H9 (cell line): ENCODE measurements at regions not wholly inside any gene's neighbourhood (a gene's known extent, or its start where the extent isn't known, plus 50 kb on each side); places are given as distances from the start of the nearest gene placed in this dataset.
"Not testable (repeated sequence)": the region's sequence is repeated elsewhere in the genome, so short reads cannot be mapped to it uniquely, and the experiment has no call there.

Experiments
- DNase-seq: peaks from one replicate; pipeline ENCODE4 v3.0.0-alpha.2; 2017
- H2AFZ ChIP-seq: one replicate; pipeline ENCODE4 v1.6.1; 2013; ENCODE audit warnings: mild to moderate bottlenecking, low read length, control low read depth, moderate library complexity
- H2AK5ac ChIP-seq: 2 replicates; pipeline ENCODE4 v1.6.1; 2013; ENCODE audit warnings: low read length, control low read depth, mixed read lengths; ENCODE audit not compliant: insufficient read length
- H2BK120ac ChIP-seq: one replicate; pipeline ENCODE4 v1.6.1; 2013; ENCODE audit warnings: low read depth, mild to moderate bottlenecking, low read length, control low read depth, inconsistent platforms; ENCODE audit not compliant: poor library complexity, severe bottlenecking
- H2BK12ac ChIP-seq: 2 replicates; pipeline ENCODE4 v1.6.1; 2013; ENCODE audit warnings: low read length, control low read depth, mixed read lengths, low read depth; ENCODE audit not compliant: insufficient read length
- H2BK15ac ChIP-seq: 2 replicates; pipeline ENCODE4 v1.6.1; 2013; ENCODE audit warnings: low read depth, low read length, control low read depth
- H2BK20ac ChIP-seq: one replicate; pipeline ENCODE4 v1.6.1; 2013; ENCODE audit warnings: low read depth, mild to moderate bottlenecking, low read length, control low read depth, inconsistent platforms; ENCODE audit not compliant: poor library complexity, severe bottlenecking
- H2BK5ac ChIP-seq: 2 replicates; pipeline ENCODE4 v1.6.1; 2013; ENCODE audit warnings: low read length, control low read depth, mixed read lengths; ENCODE audit not compliant: insufficient read length
- H3K14ac ChIP-seq: 2 replicates; pipeline ENCODE4 v1.6.1; 2013; ENCODE audit warnings: low read length, control low read depth; ENCODE audit not compliant: insufficient read depth
- H3K18ac ChIP-seq: 2 replicates; pipeline ENCODE4 v1.6.1; 2013; ENCODE audit warnings: low read depth, mild to moderate bottlenecking, mixed read lengths, low read length, control low read depth; ENCODE audit not compliant: insufficient read length
- H3K23ac ChIP-seq: 2 replicates; pipeline ENCODE4 v1.6.1; 2013; ENCODE audit warnings: low read length, control low read depth, mixed read lengths, low read depth; ENCODE audit not compliant: insufficient read length
- H3K23me2 ChIP-seq: 2 replicates; pipeline ENCODE4 v1.6.1; 2013; ENCODE audit warnings: low read depth, mild to moderate bottlenecking, mixed read lengths, low read length, control low read depth; ENCODE audit not compliant: insufficient read length, poor library complexity, severe bottlenecking
- H3K27ac ChIP-seq: 2 replicates; pipeline ENCODE4 v1.5.1; 2013; ENCODE audit warnings: low read length, control low read depth, mixed read lengths, low read depth; ENCODE audit not compliant: insufficient read length
- H3K27me3 ChIP-seq: 2 replicates; pipeline ENCODE4 v1.6.1; 2013; ENCODE audit warnings: low read length, control low read depth, inconsistent platforms; ENCODE audit not compliant: insufficient read depth
- H3K4ac ChIP-seq: 2 replicates; pipeline ENCODE4 v1.6.1; 2013; ENCODE audit warnings: low read depth, mild to moderate bottlenecking, control low read depth, inconsistent platforms, low read length, moderate library complexity
- H3K4me1 ChIP-seq: 2 replicates; pipeline ENCODE4 v1.6.1; 2013; ENCODE audit warnings: low read length, control low read depth, inconsistent platforms; ENCODE audit not compliant: insufficient read depth
- H3K4me2 ChIP-seq: 2 replicates; pipeline ENCODE4 v1.6.1; 2013; ENCODE audit warnings: low read length, control low read depth, mixed read lengths; ENCODE audit not compliant: insufficient read length, insufficient read depth
- H3K56ac ChIP-seq: 2 replicates; pipeline ENCODE4 v1.6.1; 2013; ENCODE audit warnings: low read depth, mild to moderate bottlenecking, mixed read lengths, low read length, control low read depth; ENCODE audit not compliant: insufficient read length
- H3K79me1 ChIP-seq: 2 replicates; pipeline ENCODE4 v1.6.1; 2013; ENCODE audit warnings: low read depth, mild to moderate bottlenecking, moderate library complexity, low read length, control low read depth, inconsistent platforms; ENCODE audit not compliant: insufficient read depth, poor library complexity, severe bottlenecking
- H3K79me2 ChIP-seq: 2 replicates; pipeline ENCODE4 v1.6.1; 2013; ENCODE audit warnings: low read length, control low read depth, inconsistent platforms; ENCODE audit not compliant: insufficient read depth
- H3K9ac ChIP-seq: 2 replicates; pipeline ENCODE4 v1.6.1; 2013; ENCODE audit warnings: low read length, control low read depth, mixed read lengths; ENCODE audit not compliant: insufficient read length; ENCODE audit errors: extremely low read depth
- H3K9me3 ChIP-seq: one replicate; pipeline ENCODE4 v1.6.1; 2013; ENCODE audit warnings: low read depth, low read length, inconsistent platforms; ENCODE audit not compliant: control insufficient read depth
- H3T11ph ChIP-seq: one replicate; pipeline ENCODE4 v1.6.1; 2013; ENCODE audit warnings: mild to moderate bottlenecking, low read length, control low read depth, inconsistent platforms
- H4K20me1 ChIP-seq: one replicate; pipeline ENCODE4 v1.6.1; 2013; ENCODE audit not compliant: control insufficient read depth, insufficient read length, insufficient read depth
- H4K5ac ChIP-seq: 2 replicates; pipeline ENCODE4 v1.6.1; 2013; ENCODE audit warnings: low read depth, mild to moderate bottlenecking, mixed read lengths, low read length, control low read depth; ENCODE audit not compliant: insufficient read length
- H4K8ac ChIP-seq: replicated peaks from 2 replicates; pipeline ENCODE4 v1.6.1; 2013; ENCODE audit warnings: low read length, control low read depth, mixed read lengths, low read depth; ENCODE audit not compliant: insufficient read length
- H4K91ac ChIP-seq: 2 replicates; pipeline ENCODE4 v1.6.1; 2013; ENCODE audit warnings: low read depth, mild to moderate bottlenecking, moderate library complexity, mixed read lengths, low read length, control low read depth; ENCODE audit not compliant: insufficient read length
- H3K27ac Mint-ChIP-seq, 3 experiments: 2 replicates in 2 of 3; 3 replicates in 1 of 3; pipeline ENCODE4 v1.8.0; 2020 to 2021; ENCODE audit warnings: mixed read lengths in 3 of 3, mild to moderate bottlenecking in 1 of 3, moderate library complexity in 1 of 3
- H3K27me3 Mint-ChIP-seq: 2 replicates; pipeline ENCODE4 v1.8.0; 2021; ENCODE audit warnings: low read depth, mild to moderate bottlenecking, moderate library complexity, mixed read lengths
- H3K36me3 Mint-ChIP-seq, 3 experiments: 2 replicates in 2 of 3; 3 replicates in 1 of 3; pipeline ENCODE4 v1.8.0; 2020 to 2021; ENCODE audit warnings: low read depth in 3 of 3, mixed read lengths in 3 of 3; ENCODE audit not compliant: insufficient read depth in 1 of 3
- H3K4me1 Mint-ChIP-seq, 2 experiments: 2 replicates each; pipeline ENCODE4 v1.8.0; 2020; ENCODE audit warnings: mixed read lengths in 2 of 2
- H3K4me3 Mint-ChIP-seq, 2 experiments: 2 replicates in 1 of 2; 3 replicates in 1 of 2; pipeline ENCODE4 v1.8.0; 2020 to 2021; ENCODE audit warnings: mild to moderate bottlenecking in 2 of 2, mixed read lengths in 2 of 2, moderate library complexity in 1 of 2
- H3K9me3 Mint-ChIP-seq, 2 experiments: 2 replicates in 1 of 2; 3 replicates in 1 of 2; pipeline ENCODE4 v1.8.0; 2020; ENCODE audit warnings: mild to moderate bottlenecking in 2 of 2, mixed read lengths in 2 of 2, moderate library complexity in 1 of 2
- WGBS: extraction: QIAGEN DNeasy Blood & Tissue Kit; methylation state at CpG from one replicate; pipeline ENCODE4 v1.1.7; 2013; ENCODE audit warnings: missing lambda C conversion rate, low lambda C conversion rate, mixed read lengths; ENCODE audit not compliant: insufficient read length; ENCODE audit errors: extremely low coverage; 5-methylcytosine and 5-hydroxymethylcytosine counted together

DNA sequence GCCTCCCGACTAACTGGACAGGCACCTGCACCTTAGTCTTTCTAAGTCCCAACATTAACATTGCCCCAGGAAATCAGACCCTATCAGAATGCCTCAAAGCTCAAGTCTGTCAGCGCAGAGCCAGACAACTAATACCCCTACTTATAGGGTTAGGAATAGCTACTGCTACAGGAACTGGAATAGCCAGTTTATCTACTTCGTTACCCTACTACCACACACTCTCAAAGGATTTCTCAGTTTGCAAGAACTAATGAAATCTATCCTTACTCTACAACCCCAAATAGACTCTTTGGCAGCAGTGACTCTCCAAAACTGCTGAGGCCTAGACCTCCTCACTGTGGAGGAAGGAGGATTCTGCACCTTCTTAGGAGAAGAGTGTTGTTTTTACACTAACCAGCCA is 88.5 kb downstream of the COPRS start:
- H3K9me3 ChIP-seq, H4K5ac ChIP-seq, H2BK5ac ChIP-seq, H4K91ac ChIP-seq, H3K4ac ChIP-seq, H3T11ph ChIP-seq, H3K4me2 ChIP-seq, H3K9ac ChIP-seq, H3K9me3 Mint-ChIP-seq, H3K27ac Mint-ChIP-seq, H3K56ac ChIP-seq, H3K27ac ChIP-seq, H3K27me3 ChIP-seq, H2AK5ac ChIP-seq, H2BK12ac ChIP-seq, DNase-seq, H2AFZ ChIP-seq, H2BK15ac ChIP-seq, H3K79me1 ChIP-seq, H3K4me3 Mint-ChIP-seq, H4K8ac ChIP-seq, H3K4me1 ChIP-seq, H4K20me1 ChIP-seq, H3K23ac ChIP-seq, H3K79me2 ChIP-seq, H2BK20ac ChIP-seq, H3K23me2 ChIP-seq, H3K4me1 Mint-ChIP-seq, H3K27me3 Mint-ChIP-seq, H2BK120ac ChIP-seq, H3K14ac ChIP-seq, H3K18ac ChIP-seq, H3K36me3 Mint-ChIP-seq: not testable (repeated sequence)
- no CpG with 5 or more reads among the region's 3 CpGs for WGBS

DNA sequence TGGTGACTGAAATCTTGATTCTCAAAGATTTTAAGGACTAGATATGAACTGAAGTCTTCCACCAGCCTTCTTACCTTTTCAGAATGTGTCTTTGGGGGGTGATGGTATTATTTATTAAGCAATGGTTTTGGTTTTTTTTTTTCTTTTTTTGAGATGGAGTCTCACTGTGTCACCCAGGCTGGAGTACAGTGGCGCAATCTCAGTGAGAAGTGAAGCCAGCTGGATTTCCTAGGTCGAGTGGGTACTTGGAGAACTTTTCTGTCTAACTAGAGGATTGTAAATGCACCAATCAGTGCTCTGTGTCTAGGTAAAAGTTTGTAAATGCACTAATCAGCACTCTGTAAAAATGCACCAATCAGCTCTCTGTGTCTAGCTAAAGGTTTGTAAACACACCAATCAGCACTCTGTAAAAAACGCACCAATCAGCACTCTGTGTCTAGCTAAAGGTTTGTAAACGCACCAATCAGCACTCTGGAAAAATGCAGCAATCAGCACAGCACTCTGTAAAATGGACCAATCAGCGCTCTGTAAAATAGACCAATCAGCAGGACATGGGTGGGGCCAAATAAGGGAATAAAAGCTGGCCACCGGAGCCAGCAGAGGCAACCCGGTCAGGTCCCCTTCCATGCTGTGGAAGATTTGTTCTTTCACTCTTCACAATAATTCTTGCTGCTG is 97.1 kb downstream of the COPRS start:
- not testable (repeated sequence) for H3K9me3 ChIP-seq, H3K4me3 Mint-ChIP-seq, H3K79me2 ChIP-seq, H3K4me2 ChIP-seq, H3K9me3 Mint-ChIP-seq, H3K27me3 ChIP-seq, H3K23ac ChIP-seq, H3K4ac ChIP-seq, H3T11ph ChIP-seq, H3K18ac ChIP-seq, H3K56ac ChIP-seq, H3K27ac ChIP-seq, H3K79me1 ChIP-seq, H2BK20ac ChIP-seq, H2BK120ac ChIP-seq, H2BK12ac ChIP-seq, H2AFZ ChIP-seq, H2BK15ac ChIP-seq, H4K8ac ChIP-seq, H3K27me3 Mint-ChIP-seq, H4K5ac ChIP-seq, H4K20me1 ChIP-seq, H3K9ac ChIP-seq, H2BK5ac ChIP-seq, H3K4me1 ChIP-seq, H3K23me2 ChIP-seq, DNase-seq, H3K14ac ChIP-seq, H2AK5ac ChIP-seq, H3K36me3 Mint-ChIP-seq, H3K27ac Mint-ChIP-seq, H4K91ac ChIP-seq
- WGBS = no CpG with 5 or more reads among the region's 7 CpGs
- H3K4me1 Mint-ChIP-seq = peaks cover 12 to 15% of the 10 kb centered on the region in 2 experiments
